Activated T-cell treated with anti-CD3 and anti-CD28 coated beads, Interleukin-2, amount 50 U/mL, for 1 hour (primary cell): ENCODE measurements at regions not wholly inside any gene's neighbourhood (a gene's known extent, or its start where the extent isn't known, plus 50 kb on each side); places are given as distances from the start of the nearest gene placed in this dataset.

Source experiments
- DNase-seq: peaks from one replicate; pipeline ENCODE4 v3.0.0-alpha.2; 2020

- no peak for DNase-seq
These were observed 57.0 kb upstream of the LMX1B start for GRCh38 chr9:126556560-126557250.

DNA sequence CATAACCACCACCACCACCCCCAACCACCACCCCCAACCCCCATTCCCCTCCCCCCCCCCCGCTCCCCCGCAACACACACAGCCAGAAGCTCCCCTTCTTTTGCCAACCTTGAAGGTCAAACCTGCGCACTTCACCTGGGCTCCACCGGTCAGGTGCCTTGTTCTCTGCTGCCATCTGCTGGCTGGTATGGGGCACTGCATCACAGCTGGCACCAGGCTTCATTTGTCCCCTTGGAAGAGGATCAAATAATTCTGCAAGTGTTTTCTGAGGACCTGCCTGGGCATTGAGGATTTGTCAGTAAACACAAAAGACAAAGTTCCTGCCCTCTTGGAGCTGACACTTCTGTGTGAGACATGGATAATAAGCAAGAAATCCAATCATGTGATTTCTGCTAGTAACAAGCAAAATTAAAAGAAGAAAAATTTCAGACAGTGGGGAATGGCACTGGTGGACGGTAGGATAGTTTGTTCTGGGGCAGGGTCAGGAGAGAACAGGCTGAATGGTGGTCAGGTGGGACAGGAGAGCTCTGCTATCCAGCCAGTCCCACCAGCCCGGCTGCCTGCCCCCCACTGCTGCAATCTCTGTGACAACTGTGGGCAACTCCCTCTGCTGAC, 55.6 kb upstream of the LMX1B start:
- peak; percentile 71 for DNase-seq

GRCh38 chr9:126559296-126559695, 54.4 kb upstream of the LMX1B start:
- DNase-seq: no peak

DNA sequence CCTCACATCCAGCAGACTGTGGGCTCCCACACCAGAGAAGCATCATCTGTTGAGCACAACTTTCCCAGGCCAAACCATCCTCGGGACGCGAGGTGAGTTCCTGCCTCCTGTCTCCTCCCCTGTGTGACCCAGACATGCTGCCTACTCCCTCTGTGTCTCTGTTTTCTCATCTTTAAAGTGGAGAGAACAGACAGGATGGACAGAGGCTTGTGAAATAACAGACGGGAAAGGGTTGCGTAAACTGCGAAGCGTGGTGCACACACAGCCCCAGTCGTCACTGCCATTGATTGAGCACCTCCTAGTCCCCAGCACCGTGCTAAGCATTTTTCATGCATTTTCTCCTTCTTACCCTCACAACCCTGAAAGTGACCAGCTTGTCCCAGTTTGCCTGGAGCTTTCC, 52.1 kb upstream of the LMX1B start:
- no peak for DNase-seq

DNA sequence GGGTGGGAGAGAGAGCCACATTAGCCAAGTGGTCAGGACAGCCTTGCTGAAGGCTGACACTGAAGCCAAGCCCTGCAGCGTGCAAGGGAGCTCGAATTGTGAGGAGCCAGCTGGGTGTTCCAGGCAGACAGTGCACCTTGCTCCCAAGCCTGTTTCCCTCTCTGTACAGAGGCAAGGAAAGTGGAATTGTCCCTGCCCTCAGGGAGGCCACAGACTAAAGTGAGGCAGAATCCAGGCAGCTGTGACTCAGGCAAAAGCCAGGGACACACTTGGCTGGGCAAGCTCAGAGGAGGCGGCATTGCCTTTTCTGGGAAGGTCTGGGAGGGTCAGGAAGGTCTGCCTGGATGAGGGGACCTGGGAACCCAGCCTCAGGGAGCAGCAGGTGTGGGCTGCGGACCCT, 50.2 kb upstream of the LMX1B start:
- no peak for DNase-seq
